Heart right ventricle (tissue), 16 donors: ENCODE measurements at regions not wholly inside any gene's neighbourhood (a gene's known extent, or its start where the extent isn't known, plus 50 kb on each side); places are given as distances from the start of the nearest gene placed in this dataset.

Experiments used
- ATAC-seq, 8 donors: fragments of 200-7000 bp; cut with Tn5 transposase; one replicate each; pipeline ENCODE4 v1.9.1; 2020; ENCODE audit warnings: mild to moderate bottlenecking in 8 of 8, moderate library complexity in 8 of 8, moderate number of reproducible peaks in 1 of 8
- DNase-seq, 2 donors: peaks; one replicate each; pipeline ENCODE4 v3.0.0-alpha.2; 2020
- H3K27ac ChIP-seq, 10 donors: fragments of 200-600 bp; sonication (generic) in 2 of 10; one replicate each; pipeline versions ENCODE4 v1.5.0 to v1.8.0; 2020 to 2022; ENCODE audit warnings: mild to moderate bottlenecking in 3 of 10
- H3K27me3 ChIP-seq, 7 donors: fragments of 200-600 bp; one replicate each; pipeline ENCODE4 v1.8.0; 2021 to 2022; ENCODE audit warnings: mild to moderate bottlenecking in 2 of 7
- H3K36me3 ChIP-seq, 9 donors: fragments of 200-600 bp; sonication (generic) in 1 of 9; one replicate each; pipeline versions ENCODE4 v1.5.0 to v1.8.0; 2020 to 2022; ENCODE audit warnings: mild to moderate bottlenecking in 2 of 9
- H3K4me1 ChIP-seq, 9 donors: fragments of 200-600 bp; sonication (generic) in 1 of 9; one replicate each; pipeline versions ENCODE4 v1.5.0 to v1.8.0; 2020 to 2022; ENCODE audit warnings: mild to moderate bottlenecking in 4 of 9
- H3K4me3 ChIP-seq, 10 donors: fragments of 200-600 bp; sonication (generic) in 2 of 10; one replicate each; pipeline versions ENCODE4 v1.5.0 to v1.8.0; 2020 to 2022; ENCODE audit warnings: mild to moderate bottlenecking in 7 of 10, moderate library complexity in 2 of 10
- H3K9me3 ChIP-seq, 11 donors: fragments of 200-600 bp in 10 of 11; sonication (generic) in 2 of 11; one replicate each; pipeline versions ENCODE4 v1.5.0 to v1.8.0; 2013 to 2022; ENCODE audit warnings: mild to moderate bottlenecking in 2 of 11, control low read depth in 1 of 11, moderate library complexity in 1 of 11
- CTCF ChIP-seq, 9 donors: fragments of 200-600 bp; sonication (generic) in 2 of 9; IDR thresholded peaks; one replicate each; pipeline versions ENCODE4 v1.5.0 to v1.8.0; 2021 to 2022; ENCODE audit warnings: antibody characterized with exemption in 9 of 9, mild to moderate bottlenecking in 5 of 9, moderate library complexity in 1 of 9
- WGBS, 2 donors: extraction: QIAGEN DNeasy Blood & Tissue Kit; methylation state at CpG; one replicate each; pipeline ENCODE4 v1.1.7; 2013; ENCODE audit warnings: inconsistent platforms in 1 of 2; 5-methylcytosine and 5-hydroxymethylcytosine counted together
- intact Hi-C, 10 donors: fragments of 100-400 bp; cut with DNase I; formaldehyde crosslinking; loops; one replicate each; pipeline versions ENCODE4 v1.11.1 to v1.14.2; 2022
- donor health status: Arrhythmogenic right ventricular cardiomyopathy.
- donor health status: ischemic (EF 13 %, LVEDD 7.1; RV severe dilation, severe dysfunction).
- donor health status: healthy with polysubstance abuse.
- donor health status: DM: no; HTN: yes; CAD: no.
- donor health status: DM: no; HTN: no; CAD: no.
- donor health status: ischemic (EF 25% LVEDD 6.9; RV normal size, moderate dysfunction).
- donor health status: ischemic (EF 25% LVEDD 5.7; RV mildly dilated, moderate dysfunction).
- donor health status: healthy.
- donor health status: DM: yes; HTN: yes; CAD: no.
- donor health status: Ischemic cardiomyopathy.
- donor health status: ischemic (EF 35%, LVEDD 5.7; RV mildly dilated, moderate dysfunction).
- donor health status: nonischemic (EF 11% LVEDD 7.7; RV severe dilation, severe dysfunction).
- donor health status: DM: yes; HTN: yes; CAD: no.
- donor health status: PGD.
- donor health status: ischemic (EF 29% LVEDD 5.4; RV normal size, mild dysfunction).
- donor health status: nonischemic (EF 23%, LVEDD 6.1; RV moderate dilation, normal function).

- no peaks in the 10 kb centered on the region for H3K9me3 ChIP-seq
- 83 to 86% methylated on average over 7 of the region's 7 CpGs for WGBS, 2 donors
- H3K27me3 ChIP-seq = no peaks in the 10 kb centered on the region
- H3K4me1 ChIP-seq = peaks cover 0 to 10% (median 0%) of the 10 kb centered on the region in 9 donors
- TF ChIP-seq CTCF (IDR thresholded peaks at IDR 0.05) = no peak
- intact Hi-C loops = no loop called here
- H3K36me3 ChIP-seq = no peaks in the 10 kb centered on the region
- DNase-seq (no peak), ATAC-seq (no peak)
- H3K27ac ChIP-seq = no peak overlapping the region
- H3K4me3 ChIP-seq = no peak overlapping the region
Measured at GRCh38 chr13:80962173-80962572, 621.2 kb upstream of the SPRY2 start.

- H3K4me1 ChIP-seq = peaks cover 0 to 13% (median 0%) of the 10 kb centered on the region in 9 donors
- H3K27ac ChIP-seq = no peak overlapping the region
- no peak overlapping the region for H3K4me3 ChIP-seq
- no peak for DNase-seq
- 46 to 48% methylated on average over 3 of the region's 3 CpGs for WGBS, 2 donors
- H3K27me3 ChIP-seq = no peaks in the 10 kb centered on the region
- no peaks in the 10 kb centered on the region for H3K36me3 ChIP-seq
- intact Hi-C loops = no loop called here
- peak in 1 of 8 donors; percentile 33 for ATAC-seq
- no peak for TF ChIP-seq CTCF (IDR thresholded peaks at IDR 0.05)
- no peaks in the 10 kb centered on the region for H3K9me3 ChIP-seq
Measured at GRCh38 chr13:80957019-80957655, 616.2 kb upstream of the SPRY2 start.

GRCh38 chr13:80955501-80955900 lies 614.6 kb upstream of the SPRY2 start:
- Histone ChIP-seq H3K4me1 (peaks cover 0 to 13% (median 0%) of the 10 kb centered on the region in 9 donors), H3K27me3 (no peaks in the 10 kb centered on the region), H3K27ac (no peak overlapping the region), H3K9me3 (no peaks in the 10 kb centered on the region), H3K36me3 (no peaks in the 10 kb centered on the region), H3K4me3 (no peak overlapping the region)
- no peak for TF ChIP-seq CTCF (IDR thresholded peaks at IDR 0.05)
- ATAC-seq = no peak
- DNase-seq = no peak
- intact Hi-C loops = no loop called here

GRCh38 chr13:80952158-80952557 lies 611.2 kb upstream of the SPRY2 start:
- Histone ChIP-seq H3K36me3 (no peaks in the 10 kb centered on the region), H3K4me1 (peaks cover 0 to 5% (median 0%) of the 10 kb centered on the region in 9 donors), H3K27ac (no peak overlapping the region), H3K27me3 (no peaks in the 10 kb centered on the region), H3K4me3 (no peak overlapping the region), H3K9me3 (no peaks in the 10 kb centered on the region)
- TF ChIP-seq CTCF (IDR thresholded peaks at IDR 0.05) = no peak
- 86 to 90% methylated on average over 2 of the region's 2 CpGs for WGBS, 2 donors
- DNase-seq (no peak), ATAC-seq (no peak)
- intact Hi-C loops = no loop called here
